HG02943 (cell line): ENCODE measurements at regions not wholly inside any gene's neighbourhood (a gene's known extent, or its start where the extent isn't known, plus 50 kb on each side); places are given as distances from the start of the nearest gene placed in this dataset.

Experiments
- ATAC-seq: cut with Tn5 transposase; IDR thresholded peaks from one replicate; pipeline ENCODE4 v1.9.1; 2021; ENCODE audit warnings: mild to moderate bottlenecking, low read depth, moderate library complexity; ENCODE audit not compliant: unreplicated experiment

GRCh38 chr3:24899373-24899772 lies 404.7 kb upstream of the THRB start:
- no peak for ATAC-seq

DNA sequence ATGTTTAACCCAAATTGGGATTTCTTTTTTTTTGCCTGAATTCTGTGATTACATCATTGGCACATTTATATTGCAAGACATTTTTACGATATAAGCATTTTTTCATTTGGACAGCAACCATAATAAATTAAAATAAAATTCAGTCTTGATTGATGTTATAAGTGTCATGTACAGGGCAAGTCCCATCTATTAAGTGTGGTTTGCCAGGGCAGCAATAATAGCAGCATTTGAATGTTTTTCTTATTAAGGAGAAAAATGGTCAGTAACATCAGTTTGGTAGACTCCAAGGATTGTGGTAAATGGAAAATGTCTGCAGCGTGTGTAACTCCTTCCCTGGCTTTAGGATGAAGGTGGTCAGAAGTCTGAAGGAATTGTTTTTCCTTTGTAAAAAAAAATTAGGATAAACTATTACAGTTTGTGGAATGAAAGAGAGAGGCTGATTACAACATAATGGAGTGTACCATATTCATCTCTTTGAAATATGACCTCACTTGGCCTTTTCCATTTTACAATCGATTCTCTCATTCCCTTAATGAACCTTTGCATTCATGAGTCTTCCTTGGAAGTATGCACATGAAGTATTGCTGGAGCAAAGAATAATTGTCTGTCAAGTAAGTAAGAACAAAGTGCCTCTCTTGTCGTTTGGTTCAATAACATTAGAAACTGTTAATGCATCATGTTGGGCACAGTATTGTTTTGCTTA lies 405.4 kb upstream of the THRB start:
- no peak for ATAC-seq

GRCh38 chr3:24905266-24905665 lies 410.6 kb upstream of the THRB start:
- ATAC-seq, result no peak

DNA sequence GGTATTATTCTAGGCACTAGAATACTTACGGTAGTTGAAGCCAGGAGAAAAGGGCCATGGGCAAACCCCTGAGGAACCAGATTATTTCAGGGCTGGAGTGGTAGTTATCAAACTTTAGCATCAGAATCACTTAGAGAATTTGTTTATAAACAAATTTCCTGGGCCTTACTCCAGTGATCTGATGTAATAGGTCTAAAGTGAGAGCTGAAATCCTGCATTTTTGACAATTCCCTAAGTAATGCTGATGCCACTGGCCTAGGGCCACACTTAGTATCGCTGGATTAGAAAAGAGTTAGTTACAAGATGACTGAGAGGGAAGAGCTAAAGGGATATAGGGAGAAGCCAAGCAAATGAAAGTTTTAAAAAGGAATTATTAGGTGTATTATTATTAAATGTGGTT lies 412.5 kb upstream of the THRB start:
- ATAC-seq, result no peak

GRCh38 chr3:24911076-24911475 lies 416.4 kb upstream of the THRB start:
- ATAC-seq, result no peak

GRCh38 chr3:24915639-24916038 lies 421.0 kb upstream of the THRB start:
- no peak for ATAC-seq

DNA sequence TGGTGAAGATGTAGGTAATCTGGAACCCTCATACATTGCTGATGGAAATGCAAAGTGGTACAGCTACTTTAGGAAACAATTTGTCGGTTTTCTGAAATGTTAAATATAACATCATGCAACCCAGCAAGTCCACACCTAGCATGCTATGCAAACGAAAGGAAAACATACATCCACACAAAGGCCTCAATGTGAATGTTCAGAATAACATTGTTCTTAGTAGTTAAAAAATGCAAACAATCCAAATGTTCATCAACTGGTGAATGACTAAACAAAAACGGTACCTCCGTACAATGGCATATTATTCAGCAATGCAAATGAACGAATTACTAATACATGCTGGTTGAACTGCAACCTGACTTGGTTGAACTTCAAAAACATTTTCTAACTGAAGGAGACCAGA lies 423.3 kb upstream of the THRB start:
- ATAC-seq, result no peak

DNA sequence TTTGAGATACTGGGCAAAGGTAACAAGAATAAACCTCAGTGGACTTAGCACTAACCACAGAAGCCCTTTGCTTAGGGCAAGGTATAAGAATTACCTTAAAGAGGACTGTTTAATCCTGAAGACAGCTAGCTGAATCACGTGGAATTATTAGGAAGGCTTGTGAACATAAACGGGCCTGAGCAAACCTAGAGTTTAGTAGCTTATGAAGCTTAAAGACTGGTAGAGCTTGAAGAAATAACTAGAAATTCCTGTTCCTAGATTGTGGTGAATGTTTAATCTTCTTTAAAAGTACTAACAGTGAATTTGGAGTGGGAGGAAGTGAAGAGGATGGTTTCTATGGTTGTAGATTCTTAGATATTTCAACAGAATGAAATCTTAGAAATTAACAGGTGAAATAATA lies 428.9 kb upstream of the THRB start:
- no peak for ATAC-seq

GRCh38 chr3:24929521-24929920 lies 434.9 kb upstream of the THRB start:
- no peak for ATAC-seq

GRCh38 chr3:24933401-24933800 lies 438.8 kb upstream of the THRB start:
- no peak for ATAC-seq

DNA sequence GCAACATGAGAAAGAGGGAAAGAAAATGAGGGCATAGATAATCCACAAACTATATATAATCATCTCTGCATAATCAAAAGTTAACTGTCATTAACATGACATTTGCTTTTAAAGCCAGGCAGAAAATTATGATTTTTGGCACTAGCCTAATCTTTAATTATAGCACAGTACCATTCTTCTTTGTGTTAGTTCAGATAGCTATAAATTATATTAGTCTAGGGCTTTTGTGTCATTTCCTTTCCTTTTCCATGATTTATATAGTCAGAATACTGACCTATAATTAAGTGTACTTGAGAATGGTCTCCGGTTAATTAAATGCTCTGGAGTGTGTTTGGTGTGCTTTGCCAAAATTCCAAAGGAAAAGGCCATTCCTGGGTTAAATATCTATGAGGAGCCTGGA lies 441.9 kb upstream of the THRB start:
- ATAC-seq, result no peak

DNA sequence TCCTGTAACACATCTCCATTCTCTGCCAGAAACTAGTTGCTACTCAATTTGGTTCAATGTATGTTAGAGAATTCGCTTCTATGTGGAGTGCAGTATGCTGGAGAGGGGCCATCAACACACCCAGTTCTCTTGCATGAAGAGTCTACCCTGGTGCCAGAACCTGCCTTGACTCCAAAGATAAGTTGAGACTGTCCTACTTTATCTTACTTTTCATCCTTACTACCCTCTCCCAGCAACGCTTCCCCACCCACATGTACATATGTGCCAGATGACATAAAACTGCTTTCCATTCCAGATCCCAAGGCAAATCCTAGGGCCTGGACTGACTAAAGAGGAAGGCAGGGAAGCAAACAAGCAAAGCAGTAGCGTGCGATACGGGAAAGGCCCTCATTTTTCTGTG lies 442.6 kb upstream of the THRB start:
- no peak for ATAC-seq

- no peak for ATAC-seq
Observed at GRCh38 chr3:24937780-24938179, 443.1 kb upstream of the THRB start.

GRCh38 chr3:24943961-24944360 lies 449.3 kb upstream of the THRB start:
- ATAC-seq, result no peak

GRCh38 chr3:24944805-24945520 lies 450.3 kb upstream of the THRB start:
- ATAC-seq, result no peak

DNA sequence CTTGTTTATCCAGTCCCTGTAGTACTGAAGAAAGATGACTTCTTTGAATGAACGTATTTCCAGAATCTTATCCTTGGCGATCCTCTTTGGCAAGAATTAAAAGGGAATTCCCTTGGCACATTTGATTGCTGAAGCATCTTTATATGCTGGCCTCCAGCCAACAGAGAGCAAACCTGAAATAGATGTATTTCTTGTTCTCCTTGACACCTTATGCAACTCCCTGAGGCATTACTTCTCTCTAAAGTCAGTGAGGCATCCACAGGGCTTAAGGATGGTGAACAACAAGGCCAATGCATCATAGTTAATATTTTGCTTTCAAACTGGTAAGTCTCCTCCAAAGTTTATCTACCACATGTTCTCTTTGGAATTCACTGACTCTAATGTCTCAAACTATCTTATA lies 450.9 kb upstream of the THRB start:
- no peak for ATAC-seq

DNA sequence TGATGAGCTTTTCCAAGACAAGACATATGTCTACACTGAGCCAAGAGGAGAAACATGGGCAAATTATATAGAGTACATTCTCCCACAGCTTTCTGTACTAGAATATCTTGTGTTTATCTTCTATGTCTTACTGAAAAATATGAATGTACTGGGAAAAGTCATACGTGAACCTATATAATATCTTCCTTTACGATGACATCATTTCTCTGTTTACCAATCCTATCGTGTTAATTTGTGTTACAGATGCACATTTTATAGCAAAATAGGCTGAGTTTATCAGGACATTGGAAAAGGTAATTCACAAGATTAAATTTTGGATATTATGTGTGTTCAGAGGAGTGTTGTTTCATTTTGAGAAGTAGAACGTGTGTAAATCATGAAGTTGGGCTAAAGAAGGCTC lies 452.5 kb upstream of the THRB start:
- ATAC-seq, result no peak

DNA sequence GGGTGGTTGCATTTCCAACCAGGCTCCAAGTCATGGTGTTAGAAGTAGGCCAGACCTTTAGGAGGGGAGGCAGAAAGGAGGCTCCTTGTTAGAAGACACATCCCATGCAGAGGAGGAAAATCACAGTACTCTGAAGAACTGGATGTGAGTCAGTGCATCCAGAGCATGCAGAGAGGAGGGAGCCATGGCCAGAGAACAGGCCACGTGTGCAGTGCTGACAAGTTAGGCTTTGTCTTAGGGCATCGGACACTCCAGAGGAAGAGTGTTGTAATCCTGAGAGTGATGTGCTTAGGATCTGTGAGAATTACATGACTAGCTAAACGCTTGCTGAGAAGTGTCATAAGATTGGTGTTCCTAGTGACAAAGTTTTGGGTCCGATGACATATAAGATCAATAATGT lies 456.5 kb upstream of the THRB start:
- no peak for ATAC-seq

DNA sequence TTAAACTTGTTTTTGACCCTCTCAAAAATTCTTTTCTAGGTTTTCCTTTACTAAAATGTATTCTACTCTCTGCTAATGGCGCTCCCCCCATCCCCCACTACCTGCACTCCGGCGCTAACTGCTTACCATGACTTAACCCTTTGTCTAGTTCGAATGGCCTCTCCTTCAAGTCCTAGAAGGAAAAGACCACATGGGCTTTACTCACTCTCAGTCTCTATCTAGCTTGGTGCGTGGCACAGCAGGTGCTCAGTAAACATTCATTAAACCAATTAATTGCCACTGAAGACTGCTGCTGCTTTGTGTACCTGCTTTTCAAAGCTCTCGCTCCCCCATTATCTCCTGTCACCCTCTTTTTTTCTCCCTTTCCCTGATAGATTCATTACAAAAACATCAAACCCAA lies 457.7 kb upstream of the THRB start:
- ATAC-seq, result no peak

- no peak for ATAC-seq
Observed at GRCh38 chr3:24953060-24953771, 458.6 kb upstream of the THRB start.

DNA sequence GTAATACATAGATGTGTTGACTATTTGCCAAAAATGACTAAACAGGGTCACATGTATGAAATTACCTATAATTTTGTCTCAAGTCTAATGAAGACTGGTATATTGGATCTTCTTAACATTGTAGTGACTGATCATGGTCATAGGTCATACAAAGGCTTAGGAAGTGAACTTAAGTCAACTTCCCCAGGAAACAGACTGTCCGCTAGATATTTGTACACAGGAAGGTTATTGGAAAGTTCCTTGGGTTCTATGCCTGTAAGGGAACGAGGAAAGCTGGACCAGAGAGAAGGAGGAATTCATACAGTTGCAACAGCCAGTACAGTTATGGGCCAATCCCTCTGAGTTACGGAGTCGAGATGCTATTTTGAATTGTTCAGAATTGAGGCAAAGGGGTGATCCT lies 462.0 kb upstream of the THRB start:
- ATAC-seq, result no peak

- ATAC-seq, result no peak
Observed at GRCh38 chr3:24958271-24958670, 463.6 kb upstream of the THRB start.
